OCI-LY3 (cell line): ENCODE measurements at regions not wholly inside any gene's neighbourhood (a gene's known extent, or its start where the extent isn't known, plus 50 kb on each side); places are given as distances from the start of the nearest gene placed in this dataset.

ENCODE experiments used
- CTCF ChIP-seq: fragments of 200-600, 300-600 bp; sonication (generic); IDR thresholded peaks from 2 replicates; pipeline ENCODE4 v1.5.1; 2014; ENCODE audit warnings: antibody characterized with exemption, low read length, low read depth
- EZH2phosphoT487 ChIP-seq: fragments of 200-600 bp; shearing (Covaris generic); IDR thresholded peaks from 2 replicates; pipeline ENCODE4 v1.6.1; 2018; ENCODE audit warnings: antibody characterized with exemption, mixed run types, low read depth

GRCh38 chr19:28159065-28159464 is 1053.9 kb downstream of the UQCRFS1 start:
- TF ChIP-seq CTCF = no peak
- TF ChIP-seq EZH2phosphoT487 = no peak
